ENCODE measurements at regions not wholly inside any gene's neighbourhood (a gene's known extent, or its start where the extent isn't known, plus 50 kb on each side); places are given as distances from the start of the nearest gene placed in this dataset.

- Histone ChIP-seq H3K79me2 (ENCODE audit: insufficient read depth, low read length) (no peaks in the 10 kb centered on the region), H3K27me3 (ENCODE audit: insufficient read depth, low read length) (no peaks in the 10 kb centered on the region), H3K9me3 (ENCODE audit: control insufficient read depth in 1 of 2, insufficient read depth in 1 of 2, low read depth in 1 of 2, low read length in 2 of 2) (peaks cover 12 to 29% of the 10 kb centered on the region in 2 experiments; a peak in 3 of 4 replicates), H4K20me1 (ENCODE audit: insufficient read depth) (no peaks in the 10 kb centered on the region), H3K4me1 (ENCODE audit: control insufficient read depth in 1 of 2, insufficient read depth in 2 of 2, low read length in 2 of 2) (no peaks in the 10 kb centered on the region), H3K9ac (ENCODE audit: low read length) (no peak overlapping the region), H3K9me2 (ENCODE audit: insufficient read depth) (no peaks in the 10 kb centered on the region), H3K4me3 (replicated peaks in 1 of 2; ENCODE audit: low read depth in 1 of 2, low read length in 2 of 2) (no peak overlapping the region), H3K27ac (ENCODE audit: low read depth, low read length) (no peak overlapping the region), H3K36me3 (ENCODE audit: control insufficient read depth in 1 of 2, insufficient read depth in 2 of 2, low read length in 2 of 2) (no peaks in the 10 kb centered on the region), H2AFZ (ENCODE audit: low read depth, low read length, poor library complexity, severe bottlenecking) (no peak overlapping the region), H3K4me2 (ENCODE audit: low read length) (no peak overlapping the region)
- no TSS peak for BruUV-seq (replicated peaks)
- ChIA-PET RAD21 (ENCODE audit: low non-redundant PET in 1 of 2, low total read pairs in 2 of 2, uncharacterized antibody in 2 of 2, unreplicated experiment in 2 of 2) (no interaction called here), POLR2A (no interaction called here), CTCF (no interaction called here)
- TF ChIP-seq ELF1 (IDR thresholded peaks at IDR 0.05; ENCODE audit: borderline replicate concordance, low read depth) (no peak), TCF7L2 (IDR thresholded peaks at IDR 0.05; ENCODE audit: borderline replicate concordance, extremely low read depth, insufficient read depth, insufficient read length) (no peak), EGR1 (IDR thresholded peaks at IDR 0.05; ENCODE audit: low read depth) (no peak), EZH2phosphoT487 (IDR thresholded peaks at IDR 0.05; ENCODE audit: borderline replicate concordance) (no peak), YY1 (IDR thresholded peaks at IDR 0.05; ENCODE audit: extremely low read depth, insufficient replicate concordance, low read depth, low read length) (no peak), CBX3 (IDR thresholded peaks at IDR 0.05; ENCODE audit: low read depth) (no peak), JUND (IDR thresholded peaks at IDR 0.05) (no peak), SRF (IDR thresholded peaks at IDR 0.05; ENCODE audit: low read depth) (no peak), POLR2AphosphoS5 (IDR thresholded peaks at IDR 0.05; ENCODE audit: low read depth, low read length) (no peak), ZNF274 (IDR thresholded peaks at IDR 0.05; ENCODE audit: low read depth, low read length) (no peak), SP1 (IDR thresholded peaks at IDR 0.05; ENCODE audit: low read depth) (no peak), SIN3A (IDR thresholded peaks at IDR 0.05; ENCODE audit: low read depth) (no peak), ZBTB33 (IDR thresholded peaks at IDR 0.05; ENCODE audit: extremely low read depth, insufficient replicate concordance, low read length) (no peak), ZFX (IDR thresholded peaks at IDR 0.05) (no peak), CTCF (IDR thresholded peaks at IDR 0.05 in 2 of 3, conservative IDR thresholded peaks at IDR 0.05 in 1 of 3; ENCODE audit: borderline replicate concordance in 1 of 3, insufficient read depth in 1 of 3, low read depth in 2 of 3, low read length in 2 of 3) (no peak), RAD21 (IDR thresholded peaks at IDR 0.05; ENCODE audit: low read depth) (no peak), ATF3 (IDR thresholded peaks at IDR 0.05) (no peak), FOSL1 (IDR thresholded peaks at IDR 0.05; ENCODE audit: low read depth) (no peak)
- intact Hi-C loops (cut with micrococcal nuclease), result no loop called here
- ATAC-seq (no peak), DNase-seq (ENCODE audit: low read depth, low spot score) (no peak)
These were observed 722.4 kb downstream of the NOVA1 start for GRCh38 chr14:25875475-25875874.

Measured in HCT116 (cell line).